ENCODE measurements at regions not wholly inside any gene's neighbourhood (a gene's known extent, or its start where the extent isn't known, plus 50 kb on each side); places are given as distances from the start of the nearest gene placed in this dataset.

- Mint-ChIP-seq H3K36me3 (ENCODE audit: insufficient read depth) (peaks cover 5% of the 10 kb centered on the region), H3K4me1 (ENCODE audit: low read depth) (peaks cover 4% of the 10 kb centered on the region), H3K9me3 (ENCODE audit: low read depth) (peaks cover 7% of the 10 kb centered on the region), H3K27me3 (no peaks in the 10 kb centered on the region), H3K4me3 (ENCODE audit: low read depth) (no peak overlapping the region), H3K27ac (no peak overlapping the region)
- DNase-seq (ENCODE audit: low spot score, unreplicated experiment) = no peak
- no peak for TF ChIP-seq CTCF (IDR thresholded peaks at IDR 0.05; ENCODE audit: unreplicated experiment)
Observed at GRCh38 chr6:80460257-80460865, 353.9 kb downstream of the BCKDHB start.

GRCh38 chr6:80457439-80457933 is 351.0 kb downstream of the BCKDHB start:
- Mint-ChIP-seq H3K9me3 (ENCODE audit: low read depth) (peaks cover 7% of the 10 kb centered on the region), H3K36me3 (ENCODE audit: insufficient read depth) (peaks cover 9% of the 10 kb centered on the region), H3K4me1 (ENCODE audit: low read depth) (peaks cover 4% of the 10 kb centered on the region), H3K4me3 (ENCODE audit: low read depth) (no peak overlapping the region), H3K27me3 (no peaks in the 10 kb centered on the region), H3K27ac (no peak overlapping the region)
- no peak for TF ChIP-seq CTCF (IDR thresholded peaks at IDR 0.05; ENCODE audit: unreplicated experiment)
- no peak for DNase-seq (ENCODE audit: low spot score, unreplicated experiment)

- Mint-ChIP-seq H3K27me3 (no peaks in the 10 kb centered on the region), H3K9me3 (ENCODE audit: low read depth) (peaks cover 7% of the 10 kb centered on the region), H3K36me3 (ENCODE audit: insufficient read depth) (peaks cover 9% of the 10 kb centered on the region), H3K4me1 (ENCODE audit: low read depth) (peaks cover 4% of the 10 kb centered on the region), H3K4me3 (ENCODE audit: low read depth) (no peak overlapping the region), H3K27ac (no peak overlapping the region)
- TF ChIP-seq CTCF (IDR thresholded peaks at IDR 0.05; ENCODE audit: unreplicated experiment) = no peak
- DNase-seq (ENCODE audit: low spot score, unreplicated experiment) = no peak
Observed at GRCh38 chr6:80456724-80457438, 350.4 kb downstream of the BCKDHB start.

GRCh38 chr6:80454661-80455365 is 348.3 kb downstream of the BCKDHB start:
- DNase-seq (ENCODE audit: low spot score, unreplicated experiment) = no peak
- no peak overlapping the region for H3K4me3 Mint-ChIP-seq (ENCODE audit: low read depth)
- H3K36me3 Mint-ChIP-seq (ENCODE audit: insufficient read depth) = peaks cover 7% of the 10 kb centered on the region
- no peak overlapping the region for H3K27ac Mint-ChIP-seq
- no peaks in the 10 kb centered on the region for H3K27me3 Mint-ChIP-seq
- no peaks in the 10 kb centered on the region for H3K4me1 Mint-ChIP-seq (ENCODE audit: low read depth)
- no peaks in the 10 kb centered on the region for H3K9me3 Mint-ChIP-seq (ENCODE audit: low read depth)
- TF ChIP-seq CTCF (IDR thresholded peaks at IDR 0.05; ENCODE audit: unreplicated experiment) = no peak

- H3K36me3 Mint-ChIP-seq (ENCODE audit: insufficient read depth) = peaks cover 7% of the 10 kb centered on the region
- H3K9me3 Mint-ChIP-seq (ENCODE audit: low read depth) = no peaks in the 10 kb centered on the region
- no peak for TF ChIP-seq CTCF (IDR thresholded peaks at IDR 0.05; ENCODE audit: unreplicated experiment)
- H3K27me3 Mint-ChIP-seq = no peaks in the 10 kb centered on the region
- no peak overlapping the region for H3K4me3 Mint-ChIP-seq (ENCODE audit: low read depth)
- H3K4me1 Mint-ChIP-seq (ENCODE audit: low read depth) = no peaks in the 10 kb centered on the region
- no peak overlapping the region for H3K27ac Mint-ChIP-seq
- no peak for DNase-seq (ENCODE audit: low spot score, unreplicated experiment)
Observed at GRCh38 chr6:80454197-80454596, 347.7 kb downstream of the BCKDHB start.
